ENCODE measurements at regions not wholly inside any gene's neighbourhood (a gene's known extent, or its start where the extent isn't known, plus 50 kb on each side); places are given as distances from the start of the nearest gene placed in this dataset.

DNA sequence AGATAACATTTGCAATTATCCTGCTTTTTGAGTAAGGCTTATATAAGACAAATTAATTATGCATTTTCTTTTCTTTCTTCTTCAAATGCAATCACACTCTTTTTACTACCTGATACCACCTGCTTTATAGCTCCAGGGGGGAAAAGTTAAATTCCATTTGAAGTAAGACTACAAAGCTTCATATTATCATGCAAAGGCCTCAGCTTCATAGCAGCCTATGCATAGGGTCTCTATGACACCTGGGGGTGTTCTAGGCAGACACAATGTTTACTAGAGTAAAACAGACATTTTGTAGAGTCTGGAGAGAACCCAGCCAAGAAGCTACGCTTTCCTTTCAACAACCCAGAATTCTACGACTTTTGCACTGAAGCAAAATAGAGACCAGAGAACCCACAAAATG is 148.0 kb downstream of the MCHR2 start:
- no peak for TF ChIP-seq SMARCE1 (IDR thresholded peaks at IDR 0.05)
- TF ChIP-seq, protein P1, sequence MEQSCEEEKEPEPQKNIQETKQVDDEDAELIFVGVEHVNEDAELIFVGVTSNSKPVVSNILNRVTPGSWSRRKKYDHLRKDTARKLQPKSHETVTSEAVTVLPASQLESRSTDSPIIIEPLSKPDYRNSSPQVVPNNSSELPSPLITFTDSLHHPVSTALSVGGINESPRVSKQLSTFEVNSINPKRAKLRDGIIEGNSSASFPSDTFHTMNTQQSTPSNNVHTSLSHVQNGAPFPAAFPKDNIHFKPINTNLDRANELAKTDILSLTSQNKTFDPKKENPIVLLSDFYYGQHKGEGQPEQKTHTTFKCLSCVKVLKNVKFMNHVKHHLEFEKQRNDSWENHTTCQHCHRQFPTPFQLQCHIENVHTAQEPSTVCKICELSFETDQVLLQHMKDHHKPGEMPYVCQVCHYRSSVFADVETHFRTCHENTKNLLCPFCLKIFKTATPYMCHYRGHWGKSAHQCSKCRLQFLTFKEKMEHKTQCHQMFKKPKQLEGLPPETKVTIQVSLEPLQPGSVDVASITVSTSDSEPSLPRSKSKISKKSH (CRISPR knock-in tag; IDR thresholded peaks at IDR 0.05) = no peak
- Histone ChIP-seq H3K79me2 (ENCODE audit: control insufficient read depth, insufficient read depth, low read length) (no peaks in the 10 kb centered on the region), H3K9me1 (ENCODE audit: control insufficient read depth, insufficient read depth, low read length) (no peaks in the 10 kb centered on the region), H3K27me3 (ENCODE audit: control insufficient read depth in 2 of 2, insufficient read depth in 2 of 2, low read length in 2 of 2) (no peaks in the 10 kb centered on the region), H3K4me1 (replicated peaks in 1 of 2; ENCODE audit: control insufficient read depth in 2 of 2, insufficient read depth in 2 of 2, low read length in 2 of 2) (no peaks in the 10 kb centered on the region), H3K9me3 (replicated peaks; ENCODE audit: control insufficient read depth, insufficient read depth, low read depth, low read length) (no peaks in the 10 kb centered on the region), H3K4me2 (ENCODE audit: insufficient read depth, low read length) (no peak overlapping the region), H3K36me3 (ENCODE audit: control insufficient read depth, insufficient read depth, low read length) (no peaks in the 10 kb centered on the region), H2AFZ (ENCODE audit: low read depth, low read length) (no peak overlapping the region), H3K9ac (ENCODE audit: insufficient read depth in 1 of 2, low read depth in 2 of 2, low read length in 2 of 2) (no peak overlapping the region), H4K20me1 (replicated peaks; ENCODE audit: control insufficient read depth, insufficient read depth, low read length) (no peaks in the 10 kb centered on the region), H3K4me3 (no peak overlapping the region), H3K27ac (ENCODE audit: extremely low read depth, low read depth, low read length) (no peak overlapping the region)
- BruUV-seq (replicated peaks) = no TSS peak
- no peak for ATAC-seq
- ChIA-PET POLR2A (no interaction called here), CTCF (ENCODE audit: low intra/inter-chr PET ratio) (no interaction called here)
- in situ Hi-C loops (cut with MboI) = no loop called here
- 0% methylated on average over 2 of the region's 2 CpGs for WGBS (ENCODE audit: insufficient coverage, low coverage, missing lambda C conversion rate)
- no peak for FAIRE-seq
- no peak for DNase-seq (ENCODE audit: extremely low read depth in 1 of 4, low spot score in 3 of 4)
- intact Hi-C loops (cut with micrococcal nuclease) = no loop called here

- no peak overlapping the region for H3K4me3 ChIP-seq
- in situ Hi-C loops (cut with MboI) (loop anchor here (25.0 kb wide), 1 partner anchor 236 kb away; no protein-coding TSS in a partner anchor), intact Hi-C loops (cut with micrococcal nuclease) (no loop called here)
- DNase-seq (ENCODE audit: extremely low read depth in 1 of 4, low spot score in 3 of 4) = no peak
- no peak overlapping the region for H2AFZ ChIP-seq (ENCODE audit: low read depth, low read length)
- no peak overlapping the region for H3K27ac ChIP-seq (ENCODE audit: extremely low read depth, low read depth, low read length)
- no peak overlapping the region for H3K9ac ChIP-seq (ENCODE audit: insufficient read depth in 1 of 2, low read depth in 2 of 2, low read length in 2 of 2)
- POLR2A ChIA-PET = no interaction called here
- FAIRE-seq = no peak
- H4K20me1 ChIP-seq (replicated peaks; ENCODE audit: control insufficient read depth, insufficient read depth, low read length) = no peaks in the 10 kb centered on the region
- H3K9me1 ChIP-seq (ENCODE audit: control insufficient read depth, insufficient read depth, low read length) = no peaks in the 10 kb centered on the region
- TF ChIP-seq ATF1 (CRISPR knock-in tag; IDR thresholded peaks at IDR 0.05) (no peak), ATF1 (tag; IDR thresholded peaks at IDR 0.05) (peak; percentile 17; the same call in 1 of the 2 replicates), ZNF3 (CRISPR knock-in tag; IDR thresholded peaks at IDR 0.05) (no peak)
- CTCF ChIA-PET (ENCODE audit: low intra/inter-chr PET ratio) = no interaction called here
- H3K9me3 ChIP-seq (replicated peaks; ENCODE audit: control insufficient read depth, insufficient read depth, low read depth, low read length) = no peaks in the 10 kb centered on the region
- H3K4me2 ChIP-seq (ENCODE audit: insufficient read depth, low read length) = no peak overlapping the region
- 0% methylated on average over 2 of the region's 2 CpGs for WGBS (ENCODE audit: insufficient coverage, low coverage, missing lambda C conversion rate)
- H3K36me3 ChIP-seq (ENCODE audit: control insufficient read depth, insufficient read depth, low read length) = no peaks in the 10 kb centered on the region
- H3K4me1 ChIP-seq (replicated peaks in 1 of 2; ENCODE audit: control insufficient read depth in 2 of 2, insufficient read depth in 2 of 2, low read length in 2 of 2) = no peaks in the 10 kb centered on the region
- BruUV-seq (replicated peaks) = no TSS peak
- ATAC-seq = no peak
- H3K79me2 ChIP-seq (ENCODE audit: control insufficient read depth, insufficient read depth, low read length) = no peaks in the 10 kb centered on the region
- H3K27me3 ChIP-seq (ENCODE audit: control insufficient read depth in 2 of 2, insufficient read depth in 2 of 2, low read length in 2 of 2) = no peaks in the 10 kb centered on the region
Measured at GRCh38 chr6:99850841-99851240, 143.2 kb downstream of the MCHR2 start.

Data from K562 (cell line).